Psoas muscle (tissue), 7 donors: ENCODE measurements at regions not wholly inside any gene's neighbourhood (a gene's known extent, or its start where the extent isn't known, plus 50 kb on each side); places are given as distances from the start of the nearest gene placed in this dataset.

Experiments used
- ATAC-seq, 4 donors: fragments of 200-7000 bp; cut with Tn5 transposase; one replicate each; pipeline ENCODE4 v1.9.1; 2020; ENCODE audit warnings: moderate library complexity in 3 of 4, mild to moderate bottlenecking in 2 of 4
- DNase-seq, 2 donors: peaks; one replicate each; pipeline ENCODE4 v3.0.0-alpha.2; 2020
- H3K27ac ChIP-seq: fragments of 200-600 bp; one replicate; pipeline ENCODE4 v1.8.0; 2022
- H3K27me3 ChIP-seq, 3 donors: fragments of 200-600 bp in 1 of 3; one replicate each; pipeline versions ENCODE4 v1.6.1 to v1.8.0; 2013 to 2022; ENCODE audit warnings: low read length in 2 of 3, mild to moderate bottlenecking in 2 of 3, moderate library complexity in 1 of 3; ENCODE audit not compliant: insufficient read depth in 3 of 3
- H3K36me3 ChIP-seq, 2 donors: fragments of 200-600 bp in 1 of 2; one replicate each; pipeline versions ENCODE4 v1.6.1 to v1.8.0; 2013 to 2022; ENCODE audit warnings: low read depth in 1 of 2, mild to moderate bottlenecking in 1 of 2, moderate library complexity in 1 of 2; ENCODE audit not compliant: insufficient read depth in 1 of 2
- H3K4me1 ChIP-seq: fragments of 200-600 bp; one replicate; pipeline ENCODE4 v1.8.0; 2022
- H3K4me3 ChIP-seq: fragments of 200-600 bp; one replicate; pipeline ENCODE4 v1.8.0; 2022; ENCODE audit warnings: mild to moderate bottlenecking
- H3K9me3 ChIP-seq: fragments of 200-600 bp; one replicate; pipeline ENCODE4 v1.8.0; 2022
- CTCF ChIP-seq: fragments of 200-600 bp; IDR thresholded peaks from one replicate; pipeline ENCODE4 v1.8.0; 2022; ENCODE audit warnings: antibody characterized with exemption
- WGBS, 3 donors: extraction: QIAGEN DNeasy Blood & Tissue Kit; methylation state at CpG; one replicate each; pipeline versions ENCODE4 v1.1.6 to v1.1.7; 2013; 5-methylcytosine and 5-hydroxymethylcytosine counted together
- intact Hi-C, 2 donors: fragments of 100-400 bp; cut with DNase I; formaldehyde crosslinking; loops; one replicate each; pipeline versions ENCODE4 v1.11.0 to v1.14.2; 2022
- donor health status: healthy with polysubstance abuse.
- donor health status: DM: no; HTN: no; CAD: no; lungs with moderate emphysema.
- donor health status: Bipolar disorder and iron deficiency.
- donor health status: healthy.
- donor health status: DM: yes; HTN: yes; CAD: no.
- donor health status: DM: no; HTN: no; CAD: no.
- donor health status: DM: yes; HTN: yes; CAD: no.

DNA sequence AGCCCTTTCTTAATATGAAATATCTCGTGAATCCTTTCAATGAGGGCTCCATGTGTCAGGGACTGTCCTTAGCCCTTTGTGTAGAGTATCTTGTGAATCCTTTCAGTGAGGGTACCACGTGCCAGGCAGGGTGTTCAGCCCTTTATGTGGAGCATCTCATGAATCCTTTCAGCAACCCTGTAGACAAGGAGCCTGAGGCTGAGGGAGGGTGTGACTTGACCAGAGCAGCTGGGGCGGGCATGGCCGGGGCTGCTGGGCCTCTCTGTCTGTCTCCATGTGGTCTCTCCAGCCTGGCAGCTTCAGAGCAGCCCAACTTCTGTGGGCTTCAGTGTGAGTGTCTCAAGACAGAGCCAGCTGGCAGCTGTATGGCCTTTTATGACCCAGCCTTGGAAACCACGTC is 140.2 kb downstream of the AACS start:
- Histone ChIP-seq H3K4me1 (no peaks in the 10 kb centered on the region), H3K27ac (no peak overlapping the region), H3K9me3 (no peaks in the 10 kb centered on the region), H3K27me3 (peaks cover 0 to 5% (median 1%) of the 10 kb centered on the region in 3 donors), H3K4me3 (no peak overlapping the region), H3K36me3 (no peaks in the 10 kb centered on the region)
- DNase-seq (no peak), ATAC-seq (no peak)
- 30 to 44% (median 34%) methylated on average over 5 of the region's 5 CpGs for WGBS, 3 donors
- intact Hi-C loops, result no loop called here
- TF ChIP-seq CTCF, result no peak

DNA sequence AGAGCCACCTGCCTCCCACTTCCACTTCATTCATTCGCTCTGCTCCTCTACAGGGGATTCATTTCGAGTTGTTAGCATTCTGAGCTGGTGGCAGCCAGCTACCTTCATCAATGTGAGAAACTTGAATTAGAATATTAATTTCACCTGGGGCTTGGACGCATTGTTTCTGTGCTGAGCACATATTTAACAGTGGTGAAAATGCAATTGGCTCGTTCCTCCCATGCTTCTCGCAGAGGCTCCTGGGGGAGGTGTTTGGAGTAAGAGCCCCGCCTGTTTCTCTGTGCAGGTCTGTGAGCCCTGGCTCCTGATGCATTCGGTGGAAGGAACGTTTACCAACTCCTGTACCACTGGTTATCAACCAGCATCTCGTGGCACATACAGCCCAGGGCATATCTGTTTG is 141.5 kb downstream of the AACS start:
- peaks cover 0 to 5% (median 1%) of the 10 kb centered on the region in 3 donors for H3K27me3 ChIP-seq
- ATAC-seq, result no peak
- no peak for DNase-seq
- no peak for TF ChIP-seq CTCF
- no peaks in the 10 kb centered on the region for H3K4me1 ChIP-seq
- H3K9me3 ChIP-seq, result no peaks in the 10 kb centered on the region
- H3K4me3 ChIP-seq, result no peak overlapping the region
- 59 to 71% (median 70%) methylated on average over 9 of the region's 9 CpGs for WGBS, 3 donors
- intact Hi-C loops, result no loop called here
- no peaks in the 10 kb centered on the region for H3K36me3 ChIP-seq
- H3K27ac ChIP-seq, result no peak overlapping the region

GRCh38 chr12:125208334-125208733 is 143.1 kb downstream of the AACS start:
- 58 to 71% (median 65%) methylated on average over 5 of the region's 5 CpGs for WGBS, 3 donors
- H3K4me1 ChIP-seq, result no peaks in the 10 kb centered on the region
- no peak for TF ChIP-seq CTCF
- H3K27me3 ChIP-seq, result peaks cover 0 to 5% (median 0%) of the 10 kb centered on the region in 3 donors
- no peaks in the 10 kb centered on the region for H3K9me3 ChIP-seq
- H3K4me3 ChIP-seq, result no peak overlapping the region
- no peak overlapping the region for H3K27ac ChIP-seq
- intact Hi-C loops, result no loop called here
- H3K36me3 ChIP-seq, result no peaks in the 10 kb centered on the region
- DNase-seq (no peak), ATAC-seq (no peak)

DNA sequence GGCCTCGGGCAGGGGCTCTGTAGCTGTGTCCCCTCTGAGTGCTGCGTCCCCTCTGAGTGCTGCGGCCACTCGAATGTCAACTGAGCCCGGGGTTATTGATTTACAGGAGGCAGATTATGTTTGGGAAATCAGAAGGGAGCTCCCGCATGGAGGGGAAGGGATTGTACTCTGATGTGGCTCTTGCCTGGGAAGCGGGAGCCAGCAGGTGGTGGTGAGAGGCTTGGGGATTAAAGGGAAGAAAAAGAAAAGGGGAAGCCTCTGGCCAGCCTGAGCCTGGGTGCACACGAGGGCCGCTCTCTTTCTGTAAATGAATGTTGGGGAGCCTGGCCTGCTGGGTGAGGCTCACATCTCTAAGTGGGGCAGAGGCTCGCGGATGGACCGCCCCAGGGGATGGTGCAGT is 143.7 kb downstream of the AACS start:
- Histone ChIP-seq H3K27me3 (peaks cover 0 to 5% (median 0%) of the 10 kb centered on the region in 3 donors), H3K4me3 (no peak overlapping the region), H3K4me1 (no peaks in the 10 kb centered on the region), H3K9me3 (no peaks in the 10 kb centered on the region), H3K36me3 (no peaks in the 10 kb centered on the region), H3K27ac (no peak overlapping the region)
- ATAC-seq (no peak), DNase-seq (no peak)
- no peak for TF ChIP-seq CTCF
- intact Hi-C loops, result no loop called here
- WGBS, 3 donors, result 45 to 66% (median 56%) methylated on average over 12 of the region's 12 CpGs

GRCh38 chr12:125210104-125210755 is 145.0 kb downstream of the AACS start:
- WGBS, 3 donors, result 72 to 75% (median 75%) methylated on average over 8 of the region's 8 CpGs
- peaks cover 0 to 5% (median 0%) of the 10 kb centered on the region in 3 donors for H3K27me3 ChIP-seq
- ATAC-seq (no peak), DNase-seq (no peak)
- no peaks in the 10 kb centered on the region for H3K4me1 ChIP-seq
- intact Hi-C loops, result no loop called here
- H3K36me3 ChIP-seq, result no peaks in the 10 kb centered on the region
- no peak for TF ChIP-seq CTCF
- no peaks in the 10 kb centered on the region for H3K9me3 ChIP-seq
- H3K4me3 ChIP-seq, result no peak overlapping the region
- no peak overlapping the region for H3K27ac ChIP-seq
